GM13976 (cell line): ENCODE measurements at regions not wholly inside any gene's neighbourhood (a gene's known extent, or its start where the extent isn't known, plus 50 kb on each side); places are given as distances from the start of the nearest gene placed in this dataset.

ENCODE experiments used
- DNase-seq: peaks from one replicate; pipeline ENCODE4 v3.0.0; 2012; ENCODE audit warnings: low spot score
- CTCF ChIP-seq: IDR thresholded peaks from 2 replicates; pipeline ENCODE4 v1.5.1; 2012; ENCODE audit warnings: borderline replicate concordance, mild to moderate bottlenecking; ENCODE audit not compliant: insufficient read depth; ENCODE audit errors: extremely low read depth, missing control alignments, control extremely low read depth
- in situ Hi-C: fragments of 300-500 bp; cut with MboI; formaldehyde crosslinking; loops from one replicate; pipeline ENCODE4 v1.12.0; 2022; ENCODE audit warnings: low sequenced_read_pairs, mixed read lengths, inconsistent platforms; ENCODE audit not compliant: unreplicated experiment

- TF ChIP-seq CTCF, result no peak
- DNase-seq, result no peak
- in situ Hi-C loops, result no loop called here
Measured at GRCh38 chr11:19359221-19360000, 118.7 kb upstream of the E2F8 start.

- no peak for DNase-seq
- in situ Hi-C loops, result no loop called here
Measured at GRCh38 chr11:19357943-19358342, 117.2 kb upstream of the E2F8 start.

GRCh38 chr11:19355601-19356000 lies 114.9 kb upstream of the E2F8 start:
- DNase-seq, result no peak
- TF ChIP-seq CTCF, result no peak
- in situ Hi-C loops, result no loop called here

More at GRCh38 chr11:19357943-19358342, 117.2 kb upstream of the E2F8 start:
- TF ChIP-seq CTCF, result no peak

- DNase-seq, result no peak
Measured at GRCh38 chr11:19353287-19353850, 112.6 kb upstream of the E2F8 start.

GRCh38 chr11:19352771-19353160 lies 112.0 kb upstream of the E2F8 start:
- TF ChIP-seq CTCF, result no peak
- DNase-seq, result no peak
- in situ Hi-C loops, result no loop called here

More at GRCh38 chr11:19353287-19353850, 112.6 kb upstream of the E2F8 start:
- in situ Hi-C loops, result no loop called here
- no peak for TF ChIP-seq CTCF

GRCh38 chr11:19352072-19352770 lies 111.5 kb upstream of the E2F8 start:
- no peak for DNase-seq
- TF ChIP-seq CTCF, result no peak
- in situ Hi-C loops, result no loop called here
